ENCODE measurements at regions not wholly inside any gene's neighbourhood (a gene's known extent, or its start where the extent isn't known, plus 50 kb on each side); places are given as distances from the start of the nearest gene placed in this dataset.

DNA sequence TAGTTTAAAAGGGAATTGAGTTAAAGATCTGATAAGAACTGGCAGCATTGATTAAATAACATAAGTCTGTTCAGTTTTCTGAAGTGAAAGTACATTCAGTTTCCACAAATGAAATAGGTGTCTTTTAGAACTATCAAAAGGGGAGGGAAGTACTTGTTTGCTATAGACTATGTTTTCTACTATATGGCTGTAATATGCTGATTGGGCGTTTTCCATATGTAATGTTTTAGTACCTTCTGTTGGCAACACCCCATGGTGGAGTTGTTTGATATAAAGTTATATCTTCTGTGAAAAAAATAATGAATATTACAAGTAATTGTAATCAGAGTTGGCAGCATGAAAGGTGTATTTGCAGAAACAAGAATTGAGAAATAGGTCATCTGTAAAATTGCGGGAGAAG, 237.6 kb downstream of the JRKL start:
- ChIA-PET POLR2A (no interaction called here), CTCF (no interaction called here)
- no peak for DNase-seq (ENCODE audit: low read depth, low spot score)
- H3K4me3 ChIP-seq (ENCODE audit: low read depth, low read length): no peak overlapping the region
- TF ChIP-seq, protein P1, sequence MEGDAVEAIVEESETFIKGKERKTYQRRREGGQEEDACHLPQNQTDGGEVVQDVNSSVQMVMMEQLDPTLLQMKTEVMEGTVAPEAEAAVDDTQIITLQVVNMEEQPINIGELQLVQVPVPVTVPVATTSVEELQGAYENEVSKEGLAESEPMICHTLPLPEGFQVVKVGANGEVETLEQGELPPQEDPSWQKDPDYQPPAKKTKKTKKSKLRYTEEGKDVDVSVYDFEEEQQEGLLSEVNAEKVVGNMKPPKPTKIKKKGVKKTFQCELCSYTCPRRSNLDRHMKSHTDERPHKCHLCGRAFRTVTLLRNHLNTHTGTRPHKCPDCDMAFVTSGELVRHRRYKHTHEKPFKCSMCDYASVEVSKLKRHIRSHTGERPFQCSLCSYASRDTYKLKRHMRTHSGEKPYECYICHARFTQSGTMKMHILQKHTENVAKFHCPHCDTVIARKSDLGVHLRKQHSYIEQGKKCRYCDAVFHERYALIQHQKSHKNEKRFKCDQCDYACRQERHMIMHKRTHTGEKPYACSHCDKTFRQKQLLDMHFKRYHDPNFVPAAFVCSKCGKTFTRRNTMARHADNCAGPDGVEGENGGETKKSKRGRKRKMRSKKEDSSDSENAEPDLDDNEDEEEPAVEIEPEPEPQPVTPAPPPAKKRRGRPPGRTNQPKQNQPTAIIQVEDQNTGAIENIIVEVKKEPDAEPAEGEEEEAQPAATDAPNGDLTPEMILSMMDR (IDR thresholded peaks at IDR 0.05; ENCODE audit: insufficient read depth, low read length, missing control alignments): no peak

DNA sequence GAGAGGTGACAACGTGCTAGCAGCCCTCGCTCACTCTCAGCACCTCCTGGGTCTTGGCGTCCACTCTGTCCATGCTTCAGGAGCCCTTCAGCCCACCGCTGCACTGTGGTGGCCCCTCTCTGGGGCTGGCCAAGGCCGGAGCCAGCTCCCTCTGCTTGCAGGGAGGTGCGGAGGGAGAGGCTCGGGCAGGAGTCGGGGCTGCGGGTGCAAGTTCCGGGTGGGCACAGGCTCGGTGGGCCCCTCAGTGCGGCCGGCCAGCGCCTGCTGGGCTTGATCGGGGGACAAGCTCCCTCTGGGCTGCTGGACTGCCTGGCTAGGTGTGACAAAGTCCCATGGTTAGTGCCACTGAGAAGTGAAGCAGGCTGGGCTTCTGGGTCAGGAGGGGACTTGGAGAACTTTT, 245.8 kb downstream of the JRKL start:
- ChIA-PET POLR2A (no interaction called here), CTCF (no interaction called here)
- TF ChIP-seq, protein P1 (IDR thresholded peaks at IDR 0.05; ENCODE audit: insufficient read depth, low read length, missing control alignments): no peak

DNA sequence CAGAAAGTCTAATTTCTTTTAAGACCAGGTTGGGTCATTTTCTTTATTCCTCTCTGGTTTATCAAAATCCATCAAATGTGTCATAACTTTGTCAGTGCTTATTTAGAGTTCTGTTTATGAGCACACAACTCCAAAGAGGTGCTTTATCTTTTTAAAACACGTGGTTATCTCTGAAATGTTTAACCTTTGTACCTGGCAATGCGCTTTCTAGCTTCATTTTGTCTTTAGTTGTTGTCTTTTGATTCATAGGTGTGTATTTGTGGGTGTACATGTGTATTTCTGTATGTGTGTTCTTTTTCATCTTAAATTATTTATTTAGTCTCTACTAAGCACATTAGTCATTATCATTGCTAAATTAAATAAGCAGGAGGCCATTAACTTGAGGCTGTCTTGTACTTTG, 251.4 kb downstream of the JRKL start:
- TF ChIP-seq, protein P1 (IDR thresholded peaks at IDR 0.05; ENCODE audit: insufficient read depth, low read length, missing control alignments): no peak
- no peak overlapping the region for H3K4me3 ChIP-seq (ENCODE audit: low read depth, low read length)
- ChIA-PET POLR2A (no interaction called here), CTCF (no interaction called here)
- no peak for DNase-seq (ENCODE audit: low read depth, low spot score)

More for the DNA sequence above, 245.8 kb downstream of the JRKL start:
- no peak overlapping the region for H3K4me3 ChIP-seq (ENCODE audit: low read depth, low read length)
- DNase-seq (ENCODE audit: low read depth, low spot score): no peak

DNA sequence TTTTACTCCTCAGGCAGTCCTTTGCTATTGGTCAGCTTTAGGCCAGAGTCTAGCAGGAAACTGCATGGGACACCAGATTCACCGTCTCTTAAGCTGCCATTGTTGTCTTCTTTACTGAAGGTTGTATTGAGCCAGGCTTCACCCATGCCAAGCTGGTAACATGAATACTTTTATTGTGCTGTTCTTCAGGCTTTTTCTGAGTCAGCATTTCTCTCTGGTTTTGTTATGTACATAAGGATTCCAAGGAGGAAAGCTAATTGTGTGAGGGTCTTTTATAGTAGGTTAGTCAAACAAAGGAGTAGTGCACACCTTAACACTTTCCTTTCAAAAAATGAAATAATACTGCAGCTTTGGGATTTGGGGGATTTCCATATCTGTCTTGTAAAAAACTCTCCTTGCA, 252.8 kb downstream of the JRKL start:
- TF ChIP-seq, protein P1 (IDR thresholded peaks at IDR 0.05; ENCODE audit: insufficient read depth, low read length, missing control alignments): no peak
- CTCF ChIA-PET: no interaction called here
- no peak for DNase-seq (ENCODE audit: low read depth, low spot score)

DNA sequence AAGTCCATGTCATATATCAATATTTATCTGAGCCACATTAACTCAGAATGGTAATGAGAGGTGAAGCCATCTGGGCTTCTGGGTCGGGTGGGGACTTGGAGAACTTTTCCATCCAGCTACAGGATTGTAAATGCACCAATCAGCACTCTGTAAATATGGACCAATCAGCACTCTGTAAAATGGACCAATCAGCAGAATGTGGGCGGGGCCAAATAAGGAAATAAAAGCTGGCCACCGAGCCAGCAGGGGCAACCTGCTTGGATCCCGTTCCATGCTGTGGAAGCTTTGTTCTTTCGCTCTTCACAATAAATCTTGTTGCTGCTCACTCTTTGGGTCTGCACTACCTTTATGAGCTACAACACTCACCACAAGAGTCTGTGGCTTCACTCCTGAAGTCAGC, 253.4 kb downstream of the JRKL start:
- POLR2A ChIA-PET: no interaction called here
- CTCF ChIA-PET: no interaction called here
- no peak overlapping the region for H3K4me3 ChIP-seq (ENCODE audit: low read depth, low read length)
- TF ChIP-seq, protein P1 (IDR thresholded peaks at IDR 0.05; ENCODE audit: insufficient read depth, low read length, missing control alignments): no peak
- no peak for DNase-seq (ENCODE audit: low read depth, low spot score)

More for the DNA sequence above, 252.8 kb downstream of the JRKL start:
- POLR2A ChIA-PET: no interaction called here
- H3K4me3 ChIP-seq (ENCODE audit: low read depth, low read length): no peak overlapping the region

DNA sequence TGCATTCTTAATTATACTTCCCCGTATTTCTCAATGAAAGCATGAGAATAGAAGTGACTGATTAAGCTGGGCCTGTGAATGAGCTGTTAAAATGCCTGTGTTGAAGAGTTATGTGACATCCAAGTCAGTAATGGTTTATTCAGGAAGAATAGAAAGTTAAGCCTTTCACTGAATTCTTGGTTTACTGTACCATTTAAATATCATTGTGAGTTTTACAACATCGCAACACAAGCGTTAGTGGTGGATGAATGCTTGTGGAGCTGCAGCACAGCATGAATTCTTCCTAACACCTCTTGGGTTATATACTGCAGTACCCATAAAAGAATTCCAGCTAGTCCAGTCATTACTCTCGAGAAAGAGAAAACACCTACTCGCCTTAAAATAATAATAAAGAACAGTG, 257.8 kb downstream of the JRKL start:
- H3K4me3 ChIP-seq (ENCODE audit: low read depth, low read length): no peak overlapping the region
- CTCF ChIA-PET: no interaction called here
- POLR2A ChIA-PET: no interaction called here
- TF ChIP-seq, protein P1 (IDR thresholded peaks at IDR 0.05; ENCODE audit: insufficient read depth, low read length, missing control alignments): no peak
- DNase-seq (ENCODE audit: low read depth, low spot score): no peak
